GM21723 (cell line): ENCODE measurements at regions not wholly inside any gene's neighbourhood (a gene's known extent, or its start where the extent isn't known, plus 50 kb on each side); places are given as distances from the start of the nearest gene placed in this dataset.
"Not testable (repeated sequence)": the region's sequence is repeated elsewhere in the genome, so short reads cannot be mapped to it uniquely, and the experiment has no call there.

ENCODE experiments used
- ATAC-seq: cut with Tn5 transposase; IDR thresholded peaks from one replicate; pipeline ENCODE4 v1.9.1; 2021; ENCODE audit warnings: mild to moderate bottlenecking, moderate library complexity; ENCODE audit not compliant: unreplicated experiment

DNA sequence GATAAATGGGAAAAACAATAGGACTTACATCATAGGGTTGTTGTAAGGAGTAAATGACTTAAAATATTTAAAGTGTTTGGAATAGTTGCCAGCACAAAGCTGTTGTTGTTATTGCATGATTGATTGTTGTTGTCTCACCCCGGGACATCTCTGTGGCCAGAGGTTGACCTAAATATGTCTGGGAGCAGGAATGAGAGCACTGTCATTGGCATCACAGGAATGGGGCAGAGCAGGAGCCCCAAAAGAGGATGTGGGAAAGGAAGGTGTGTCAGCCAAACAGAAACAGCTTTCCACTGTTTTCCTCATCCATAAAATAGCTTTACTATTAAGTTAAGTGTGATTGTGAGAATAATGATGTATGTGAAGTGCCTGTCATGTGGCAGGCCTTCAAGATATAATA lies 121.6 kb downstream of the TMEM168 start:
- ATAC-seq, result no peak

- ATAC-seq, result no peak
These were observed 120.9 kb downstream of the TMEM168 start for GRCh38 chr7:112669306-112669705.

GRCh38 chr7:112670193-112670592 lies 120.0 kb downstream of the TMEM168 start:
- ATAC-seq, result no peak

DNA sequence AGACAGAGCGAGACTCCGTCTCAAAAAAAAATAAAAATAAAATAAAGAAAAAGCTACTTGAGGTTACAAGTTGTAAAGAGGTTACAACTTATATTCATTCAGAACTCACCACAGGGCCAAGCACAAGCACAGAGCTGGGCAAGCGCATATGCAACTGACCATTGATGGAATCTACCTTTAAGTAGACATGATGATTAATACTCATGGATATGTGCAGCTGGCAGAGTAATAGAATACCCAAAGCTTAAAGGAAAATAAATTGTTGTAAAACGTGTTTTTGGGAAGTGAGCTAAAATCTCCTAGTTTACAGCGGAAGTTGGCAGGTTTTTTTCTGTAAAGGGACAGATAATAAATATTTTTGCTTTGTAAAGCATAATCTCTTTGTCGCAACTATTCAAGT lies 111.6 kb downstream of the TMEM168 start:
- no peak for ATAC-seq

DNA sequence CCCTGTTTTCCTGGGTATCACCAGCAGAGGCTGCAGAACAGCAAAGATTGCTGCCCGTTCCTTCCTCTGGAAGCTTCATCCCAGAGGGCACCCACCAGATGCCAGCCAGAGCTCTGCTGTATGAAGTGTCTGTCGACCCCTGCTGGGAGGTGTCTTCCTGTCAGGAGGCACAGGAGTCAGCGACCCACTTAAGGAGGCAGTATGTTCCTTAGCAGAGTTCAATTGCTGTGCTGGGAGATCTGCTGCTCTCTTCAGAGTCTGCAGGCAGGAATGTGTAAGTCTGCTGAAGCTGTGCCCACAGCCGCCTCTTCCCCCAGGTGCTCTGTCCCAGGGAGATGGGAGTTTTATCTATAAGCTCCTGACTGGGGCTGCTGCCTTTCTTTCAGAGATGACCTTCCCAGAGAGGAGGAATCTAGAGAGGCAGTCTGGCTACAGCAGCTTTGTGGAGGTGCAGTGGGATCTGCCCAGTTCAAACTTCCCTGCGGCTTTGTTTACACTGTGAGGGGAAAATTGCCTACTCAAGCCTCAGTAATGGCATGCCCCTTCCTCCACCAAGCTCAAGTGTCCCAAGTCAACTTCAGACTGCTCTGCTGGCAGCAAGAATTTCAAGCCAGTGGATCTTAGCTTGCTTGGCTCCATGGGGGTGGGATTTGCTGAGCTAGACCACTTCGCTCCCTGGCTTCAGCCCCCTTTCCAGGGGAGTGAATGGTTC lies 100.6 kb downstream of the TMEM168 start:
- not testable (repeated sequence) for ATAC-seq

- ATAC-seq, result no peak
These were observed 97.9 kb downstream of the TMEM168 start for GRCh38 chr7:112692333-112692732.

- ATAC-seq, result not testable (repeated sequence)
These were observed 93.0 kb downstream of the TMEM168 start for GRCh38 chr7:112697211-112697610.

DNA sequence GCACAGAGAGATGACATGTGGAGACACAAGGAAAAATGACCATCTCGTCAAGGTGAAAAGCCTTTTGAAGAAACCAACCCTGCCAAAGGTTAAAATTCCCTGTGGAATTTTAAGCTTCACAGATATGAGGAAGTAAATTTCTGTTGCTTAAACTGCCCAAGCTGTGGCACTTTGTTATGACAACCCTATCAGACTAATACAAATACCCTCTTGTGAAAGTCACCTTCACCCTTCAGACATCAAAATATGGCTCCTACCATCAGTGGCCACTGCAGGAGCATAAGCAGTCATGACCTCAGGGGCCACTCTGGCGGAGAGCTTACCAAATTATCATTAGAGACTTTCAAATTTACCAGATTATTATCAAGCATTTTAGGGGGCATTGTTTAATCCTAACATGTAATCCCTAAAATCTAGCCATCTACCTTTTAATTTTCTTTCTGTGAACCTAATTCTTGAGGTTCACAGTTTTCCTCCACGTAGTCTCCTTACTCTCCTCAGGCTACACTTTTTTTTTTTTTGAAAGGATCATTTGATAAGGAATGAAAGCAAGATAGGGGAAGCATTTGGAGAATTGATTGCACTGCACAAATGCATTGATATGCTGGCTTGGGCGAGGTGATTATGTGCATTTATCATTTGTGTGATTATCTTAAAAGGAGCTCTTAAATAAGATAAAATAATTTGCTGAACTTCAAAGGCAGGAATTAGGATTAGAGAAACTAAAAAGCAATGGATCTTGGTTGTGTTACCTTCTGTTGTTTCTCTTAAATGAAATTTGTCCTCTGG lies 90.3 kb downstream of the TMEM168 start:
- ATAC-seq, result no peak

GRCh38 chr7:112701456-112701855 lies 88.7 kb downstream of the TMEM168 start:
- ATAC-seq, result no peak

- no peak for ATAC-seq
These were observed 82.5 kb downstream of the TMEM168 start for GRCh38 chr7:112707655-112708054.

- ATAC-seq, result no peak
These were observed 82.0 kb downstream of the TMEM168 start for GRCh38 chr7:112708236-112708635.
